ENCODE measurements at regions not wholly inside any gene's neighbourhood (a gene's known extent, or its start where the extent isn't known, plus 50 kb on each side); places are given as distances from the start of the nearest gene placed in this dataset.

DNA sequence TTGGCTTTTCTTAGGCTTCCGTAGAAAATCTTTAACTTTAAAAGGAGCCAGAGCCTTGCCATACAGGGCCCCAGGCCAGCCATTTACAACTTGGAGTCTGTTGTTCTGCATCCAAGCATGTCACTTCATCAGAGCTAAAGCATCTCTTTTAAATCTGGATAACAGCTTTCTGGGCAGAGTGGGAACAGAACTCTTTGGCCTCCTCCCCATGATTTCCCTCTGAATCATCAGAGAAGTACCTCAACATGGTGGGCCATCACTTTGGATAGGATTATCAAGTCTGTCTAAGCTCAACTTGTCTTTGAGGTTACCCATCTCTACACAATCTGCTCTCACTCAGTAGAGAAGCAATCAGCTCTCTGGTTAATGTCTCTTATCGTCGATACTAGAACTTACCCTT, 170.9 kb downstream of the SLC6A15 start:
- Histone ChIP-seq H3K4me1 (ENCODE audit: control insufficient read depth in 2 of 3, insufficient read depth in 2 of 3, low read depth in 1 of 3, low read length in 3 of 3) (no peaks in the 10 kb centered on the region), H3K9me3 (ENCODE audit: control insufficient read depth in 2 of 3, insufficient read depth in 1 of 3, low read length in 3 of 3) (no peaks in the 10 kb centered on the region), H3K27me3 (ENCODE audit: control insufficient read depth, insufficient read depth, low read length) (no peaks in the 10 kb centered on the region), H3K9ac (ENCODE audit: low read length in 3 of 3) (no peak overlapping the region), H3K36me3 (ENCODE audit: control insufficient read depth in 2 of 3, insufficient read depth in 3 of 3, low read length in 3 of 3) (no peaks in the 10 kb centered on the region), H3K4me3 (ENCODE audit: low read length in 3 of 3) (no peak overlapping the region), H3K27ac (ENCODE audit: low read depth in 2 of 2, low read length in 2 of 2) (no peak overlapping the region)
- TF ChIP-seq, protein P1, sequence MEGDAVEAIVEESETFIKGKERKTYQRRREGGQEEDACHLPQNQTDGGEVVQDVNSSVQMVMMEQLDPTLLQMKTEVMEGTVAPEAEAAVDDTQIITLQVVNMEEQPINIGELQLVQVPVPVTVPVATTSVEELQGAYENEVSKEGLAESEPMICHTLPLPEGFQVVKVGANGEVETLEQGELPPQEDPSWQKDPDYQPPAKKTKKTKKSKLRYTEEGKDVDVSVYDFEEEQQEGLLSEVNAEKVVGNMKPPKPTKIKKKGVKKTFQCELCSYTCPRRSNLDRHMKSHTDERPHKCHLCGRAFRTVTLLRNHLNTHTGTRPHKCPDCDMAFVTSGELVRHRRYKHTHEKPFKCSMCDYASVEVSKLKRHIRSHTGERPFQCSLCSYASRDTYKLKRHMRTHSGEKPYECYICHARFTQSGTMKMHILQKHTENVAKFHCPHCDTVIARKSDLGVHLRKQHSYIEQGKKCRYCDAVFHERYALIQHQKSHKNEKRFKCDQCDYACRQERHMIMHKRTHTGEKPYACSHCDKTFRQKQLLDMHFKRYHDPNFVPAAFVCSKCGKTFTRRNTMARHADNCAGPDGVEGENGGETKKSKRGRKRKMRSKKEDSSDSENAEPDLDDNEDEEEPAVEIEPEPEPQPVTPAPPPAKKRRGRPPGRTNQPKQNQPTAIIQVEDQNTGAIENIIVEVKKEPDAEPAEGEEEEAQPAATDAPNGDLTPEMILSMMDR (IDR thresholded peaks at IDR 0.05; ENCODE audit: borderline replicate concordance, extremely low read depth, insufficient read depth) = no peak
- intact Hi-C loops (cut with DNase I) = no loop called here
- FAIRE-seq (no peak), DNase-seq (no peak)

DNA sequence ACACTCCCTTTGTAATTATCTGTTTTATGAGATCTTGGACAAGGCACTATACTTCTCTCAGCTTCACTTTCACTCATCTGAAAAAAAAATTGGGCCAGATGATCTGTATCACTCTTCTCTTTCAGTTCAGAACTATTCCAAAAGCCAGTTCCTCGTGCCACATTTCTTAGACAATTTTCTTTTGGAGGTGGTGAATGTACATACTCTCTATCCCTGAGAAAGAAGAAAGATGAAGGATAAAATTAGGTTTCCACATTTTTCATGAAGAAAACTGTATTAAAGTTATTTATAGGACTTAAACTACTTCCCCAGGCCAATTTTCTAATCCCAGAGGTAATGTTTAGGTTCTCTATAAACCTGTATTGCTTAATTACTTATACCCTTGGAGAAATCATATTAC, 171.6 kb downstream of the SLC6A15 start:
- no peaks in the 10 kb centered on the region for H3K4me1 ChIP-seq (ENCODE audit: control insufficient read depth in 2 of 3, insufficient read depth in 2 of 3, low read depth in 1 of 3, low read length in 3 of 3)
- TF ChIP-seq, protein P1 (IDR thresholded peaks at IDR 0.05; ENCODE audit: borderline replicate concordance, extremely low read depth, insufficient read depth) = no peak
- H3K4me3 ChIP-seq (ENCODE audit: low read length in 3 of 3) = no peak overlapping the region
- H3K9me3 ChIP-seq (ENCODE audit: control insufficient read depth in 2 of 3, insufficient read depth in 1 of 3, low read length in 3 of 3) = no peaks in the 10 kb centered on the region
- no peaks in the 10 kb centered on the region for H3K27me3 ChIP-seq (ENCODE audit: control insufficient read depth, insufficient read depth, low read length)
- no peak overlapping the region for H3K27ac ChIP-seq (ENCODE audit: low read depth in 2 of 2, low read length in 2 of 2)
- FAIRE-seq (no peak), DNase-seq (no peak)
- H3K9ac ChIP-seq (ENCODE audit: low read length in 3 of 3) = no peak overlapping the region
- H3K36me3 ChIP-seq (ENCODE audit: control insufficient read depth in 2 of 3, insufficient read depth in 3 of 3, low read length in 3 of 3) = no peaks in the 10 kb centered on the region
- intact Hi-C loops (cut with DNase I) = no loop called here

DNA sequence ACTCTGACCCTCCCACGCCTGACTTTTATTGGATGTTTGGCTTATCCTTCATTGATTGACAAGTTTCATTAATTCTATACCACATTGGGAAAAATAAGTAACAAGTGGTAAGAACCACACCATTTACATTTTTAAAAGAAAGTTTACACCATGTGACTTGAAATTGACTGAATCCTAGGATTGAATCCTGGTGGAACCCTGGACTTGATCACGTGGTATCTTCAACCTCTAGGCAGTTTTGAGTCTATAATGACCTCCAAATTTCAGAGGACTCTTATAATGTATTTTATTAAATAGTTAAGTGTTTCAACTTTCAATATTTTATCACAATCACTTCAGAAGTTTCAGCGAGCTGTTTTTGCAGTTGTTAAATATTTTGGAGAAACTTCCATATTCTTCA, 172.0 kb downstream of the SLC6A15 start:
- Histone ChIP-seq H3K27me3 (ENCODE audit: control insufficient read depth, insufficient read depth, low read length) (no peaks in the 10 kb centered on the region), H3K4me1 (ENCODE audit: control insufficient read depth in 2 of 3, insufficient read depth in 2 of 3, low read depth in 1 of 3, low read length in 3 of 3) (no peaks in the 10 kb centered on the region), H3K9ac (ENCODE audit: low read length in 3 of 3) (no peak overlapping the region), H3K27ac (ENCODE audit: low read depth in 2 of 2, low read length in 2 of 2) (no peak overlapping the region), H3K9me3 (ENCODE audit: control insufficient read depth in 2 of 3, insufficient read depth in 1 of 3, low read length in 3 of 3) (no peaks in the 10 kb centered on the region), H3K4me3 (ENCODE audit: low read length in 3 of 3) (no peak overlapping the region), H3K36me3 (ENCODE audit: control insufficient read depth in 2 of 3, insufficient read depth in 3 of 3, low read length in 3 of 3) (no peaks in the 10 kb centered on the region)
- FAIRE-seq = no peak
- TF ChIP-seq, protein P1 (IDR thresholded peaks at IDR 0.05; ENCODE audit: borderline replicate concordance, extremely low read depth, insufficient read depth) = no peak
- no peak for DNase-seq
- intact Hi-C loops (cut with DNase I) = no loop called here

- FAIRE-seq (no peak), DNase-seq (peak in 2 of 5 donors; percentile 7 to 9)
- Histone ChIP-seq H3K27ac (ENCODE audit: low read depth in 2 of 2, low read length in 2 of 2) (no peak overlapping the region), H3K36me3 (ENCODE audit: control insufficient read depth in 2 of 3, insufficient read depth in 3 of 3, low read length in 3 of 3) (no peaks in the 10 kb centered on the region), H3K4me3 (ENCODE audit: low read length in 3 of 3) (no peak overlapping the region), H3K9me3 (ENCODE audit: control insufficient read depth in 2 of 3, insufficient read depth in 1 of 3, low read length in 3 of 3) (no peaks in the 10 kb centered on the region), H3K9ac (ENCODE audit: low read length in 3 of 3) (no peak overlapping the region), H3K27me3 (ENCODE audit: control insufficient read depth, insufficient read depth, low read length) (no peaks in the 10 kb centered on the region), H3K4me1 (ENCODE audit: control insufficient read depth in 2 of 3, insufficient read depth in 2 of 3, low read depth in 1 of 3, low read length in 3 of 3) (no peaks in the 10 kb centered on the region)
- intact Hi-C loops (cut with DNase I) = no loop called here
- TF ChIP-seq, protein P1 (IDR thresholded peaks at IDR 0.05; ENCODE audit: borderline replicate concordance, extremely low read depth, insufficient read depth) = no peak
These were observed 174.1 kb downstream of the SLC6A15 start for GRCh38 chr12:84738481-84738972.
